ENCODE measurements at regions not wholly inside any gene's neighbourhood (a gene's known extent, or its start where the extent isn't known, plus 50 kb on each side); places are given as distances from the start of the nearest gene placed in this dataset.

GRCh38 chr14:83133981-83134645 is 1600.5 kb upstream of the SEL1L start:
- TF ChIP-seq POLR2A (IDR thresholded peaks at IDR 0.05) (no peak), CTCF (IDR thresholded peaks at IDR 0.05) (no peak)
